NCI-H2029 (cell line): ENCODE measurements at regions not wholly inside any gene's neighbourhood (a gene's known extent, or its start where the extent isn't known, plus 50 kb on each side); places are given as distances from the start of the nearest gene placed in this dataset.

Experiments
- DNase-seq: peaks from one replicate; lab custom pipeline; 2025; lab: John Stamatoyannopoulos, UW

DNA sequence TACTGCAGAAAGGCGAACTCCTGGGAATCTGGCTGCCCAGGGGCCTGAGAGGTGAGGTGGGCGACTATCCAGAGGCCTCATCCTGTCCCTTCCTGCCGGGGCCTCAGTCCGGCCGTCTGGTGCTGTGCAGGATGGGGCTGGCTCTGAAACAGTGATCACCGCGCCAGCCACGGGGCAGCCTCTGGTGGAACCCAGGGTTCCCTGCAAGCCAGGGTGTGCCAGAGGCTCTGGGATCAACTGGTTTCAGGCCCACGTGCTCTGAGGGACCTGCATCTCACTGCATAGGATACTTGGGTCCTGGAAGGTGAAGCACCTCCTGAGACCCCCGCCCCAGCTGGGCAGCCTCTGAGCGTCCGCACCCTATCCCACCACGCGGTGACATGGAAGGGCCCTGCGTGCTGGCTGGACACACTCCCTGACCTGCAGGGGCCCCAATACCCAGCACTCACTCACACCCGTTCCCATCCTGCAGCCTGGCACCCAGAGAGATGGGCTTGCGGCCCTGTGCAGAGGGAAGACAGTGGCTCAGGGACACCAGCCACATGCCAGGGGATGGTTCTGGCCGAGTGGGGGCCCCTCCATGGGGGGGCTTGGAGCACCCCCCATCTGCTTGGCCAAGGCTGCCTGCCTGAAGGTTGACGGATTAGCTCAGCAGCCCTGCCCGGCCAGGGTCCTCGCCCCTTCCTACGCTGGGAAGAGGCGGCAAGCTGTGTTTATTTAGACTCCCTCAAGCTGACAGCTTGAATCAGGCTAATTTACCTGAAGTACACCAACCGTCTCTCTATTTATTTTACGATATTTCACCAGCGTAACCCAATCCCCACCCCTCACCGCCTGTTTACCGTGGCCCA, 64.3 kb upstream of the TTC34 start:
- DNase-seq: peak; percentile 23

DNA sequence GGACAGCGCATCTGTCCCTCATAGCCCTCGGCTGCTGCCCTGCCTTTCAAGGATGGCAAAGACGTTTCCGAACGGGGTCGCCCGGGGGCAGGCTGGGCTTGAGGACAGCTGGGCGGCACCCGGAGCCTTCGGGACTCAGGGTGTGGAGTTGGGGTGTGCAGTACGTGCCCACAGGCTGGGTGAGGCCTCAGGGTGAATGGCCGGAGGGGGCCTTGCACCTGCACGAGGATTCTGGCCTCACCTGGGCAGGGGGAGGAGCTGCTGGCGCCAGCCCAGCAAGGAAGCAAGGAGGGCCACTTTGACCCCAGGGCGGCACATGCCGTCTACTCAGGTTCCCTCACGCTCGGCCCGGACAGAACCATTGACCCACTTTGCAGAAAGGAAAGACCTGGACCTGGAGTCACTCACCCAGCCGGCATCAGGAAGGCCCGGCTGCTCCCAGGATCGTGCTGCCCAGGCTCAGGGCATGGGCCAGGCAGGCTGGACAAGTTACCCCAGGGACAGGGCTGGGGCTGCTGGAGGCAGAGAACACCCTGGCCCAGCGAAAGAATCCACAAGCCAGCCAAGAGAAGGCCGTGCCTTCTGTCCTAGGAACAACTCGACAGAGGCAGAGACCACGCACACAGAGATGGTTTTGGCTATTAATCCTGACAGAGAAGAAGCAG, 65.1 kb upstream of the TTC34 start:
- peak; percentile 13 for DNase-seq

DNA sequence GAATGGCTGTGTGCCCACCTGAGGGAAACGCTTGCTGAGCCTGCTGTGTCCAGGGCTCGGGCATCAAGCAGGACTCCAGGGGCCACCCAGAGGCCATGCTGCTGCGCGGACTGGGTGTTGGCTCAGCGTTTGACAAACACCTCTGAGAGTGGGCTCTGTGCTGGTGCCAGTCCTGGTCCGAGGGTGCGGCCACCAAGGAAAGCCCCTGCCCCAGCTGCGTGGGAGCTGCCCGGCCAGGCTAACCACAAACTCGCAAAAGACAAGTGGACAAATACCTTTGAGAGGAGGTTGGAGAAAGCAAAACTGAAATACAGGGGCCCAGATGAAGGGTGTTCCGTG, 65.6 kb upstream of the TTC34 start:
- no peak for DNase-seq

DNA sequence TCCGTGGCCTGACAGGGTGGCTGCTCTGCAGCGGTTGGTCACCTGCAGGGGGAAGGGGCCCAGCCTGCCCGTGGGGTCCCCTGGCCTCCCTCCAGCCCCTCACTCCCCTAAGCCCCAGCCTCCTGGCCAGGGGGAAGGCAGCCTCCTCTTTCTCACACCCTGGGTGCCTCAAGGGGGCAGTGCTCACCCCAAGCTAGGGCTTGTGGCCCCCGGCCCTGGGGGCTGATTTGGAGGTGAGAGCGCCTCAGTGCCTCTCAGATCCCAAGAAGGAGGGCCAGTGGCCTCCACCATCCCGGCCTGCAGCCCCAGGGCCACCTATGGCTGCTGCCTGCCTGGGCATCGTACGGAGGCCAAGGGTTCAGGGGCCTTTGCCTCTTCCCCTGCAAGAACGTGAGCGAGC, 66.4 kb upstream of the TTC34 start:
- DNase-seq: no peak

DNA sequence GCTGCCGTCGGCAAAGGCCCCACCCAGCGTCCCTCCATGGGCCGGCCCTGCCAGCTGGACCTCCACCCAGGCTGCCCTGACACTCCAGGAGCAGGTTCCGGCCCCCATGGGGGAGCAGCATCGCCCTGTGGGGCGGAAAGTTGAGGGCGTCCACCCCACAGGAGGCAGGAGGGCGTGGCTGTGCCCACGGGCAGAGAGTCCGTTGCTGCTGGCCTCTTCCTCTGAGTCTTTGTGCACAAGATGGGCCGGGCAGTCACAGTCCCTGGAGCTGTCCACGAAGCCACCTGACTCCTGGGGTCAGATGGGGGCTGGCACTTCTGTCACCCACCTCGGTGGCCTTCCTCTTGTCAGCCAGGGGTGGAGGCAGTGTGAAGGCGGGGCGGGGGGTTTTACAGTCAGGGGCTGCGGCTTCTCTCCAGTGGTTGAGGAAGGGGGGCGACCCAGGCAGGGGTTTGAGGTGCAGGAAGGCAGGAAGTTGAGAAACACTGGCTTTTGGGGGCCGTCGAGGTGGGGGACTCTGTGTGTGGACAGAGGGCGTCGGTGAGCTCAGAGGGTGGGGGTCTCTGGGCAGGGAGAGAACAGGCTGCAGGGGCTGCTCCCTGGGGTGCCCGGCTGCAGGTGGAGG, 67.2 kb upstream of the TTC34 start:
- DNase-seq: no peak

DNA sequence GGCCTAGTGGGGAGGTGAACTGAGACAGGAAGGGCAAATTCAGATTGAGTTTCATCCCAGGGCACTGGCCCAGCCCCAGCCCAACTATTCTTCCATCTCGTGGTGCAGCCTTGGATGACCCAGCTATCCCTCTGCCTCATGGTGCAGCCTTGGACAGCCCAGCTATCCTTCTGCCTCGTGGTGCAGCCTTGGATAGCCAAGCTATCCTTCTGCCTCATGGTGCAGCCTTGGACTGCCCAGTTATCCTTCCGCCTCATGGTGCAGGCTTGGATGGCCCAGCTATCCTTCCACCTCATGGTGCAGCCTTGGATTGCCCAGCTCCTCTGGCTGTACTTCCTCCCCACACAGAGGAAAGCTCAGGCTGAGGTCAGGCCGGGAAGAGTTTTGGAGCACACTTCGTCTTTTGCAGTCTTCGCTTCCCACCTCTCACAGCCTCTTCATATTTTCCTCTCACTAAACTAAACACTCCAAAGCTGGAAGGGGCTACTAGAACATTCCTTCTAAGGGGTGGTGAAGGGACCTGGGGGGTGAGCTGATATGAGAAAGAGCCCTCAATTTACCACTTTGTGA, 69.8 kb upstream of the TTC34 start:
- DNase-seq: no peak

DNA sequence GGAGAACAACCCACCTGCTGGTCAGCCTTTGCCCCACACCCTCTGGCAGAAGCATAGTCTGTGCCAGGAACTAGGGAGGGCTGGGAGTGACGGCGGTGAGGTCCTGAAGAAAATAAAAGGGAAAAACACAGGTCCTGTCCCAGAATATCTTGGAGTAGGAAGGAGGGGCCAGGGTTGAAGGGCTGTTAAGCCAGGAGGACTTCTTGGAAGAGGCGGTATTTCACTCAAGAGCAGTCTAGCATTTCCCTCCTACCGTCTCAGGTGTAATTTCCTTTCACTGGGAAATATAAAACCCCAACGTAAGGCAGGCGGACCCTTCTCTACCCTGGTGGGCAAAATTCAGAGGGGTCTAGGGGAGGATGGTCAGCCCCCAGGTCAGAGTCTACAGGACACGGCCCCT, 72.7 kb upstream of the TTC34 start:
- DNase-seq: no peak

DNA sequence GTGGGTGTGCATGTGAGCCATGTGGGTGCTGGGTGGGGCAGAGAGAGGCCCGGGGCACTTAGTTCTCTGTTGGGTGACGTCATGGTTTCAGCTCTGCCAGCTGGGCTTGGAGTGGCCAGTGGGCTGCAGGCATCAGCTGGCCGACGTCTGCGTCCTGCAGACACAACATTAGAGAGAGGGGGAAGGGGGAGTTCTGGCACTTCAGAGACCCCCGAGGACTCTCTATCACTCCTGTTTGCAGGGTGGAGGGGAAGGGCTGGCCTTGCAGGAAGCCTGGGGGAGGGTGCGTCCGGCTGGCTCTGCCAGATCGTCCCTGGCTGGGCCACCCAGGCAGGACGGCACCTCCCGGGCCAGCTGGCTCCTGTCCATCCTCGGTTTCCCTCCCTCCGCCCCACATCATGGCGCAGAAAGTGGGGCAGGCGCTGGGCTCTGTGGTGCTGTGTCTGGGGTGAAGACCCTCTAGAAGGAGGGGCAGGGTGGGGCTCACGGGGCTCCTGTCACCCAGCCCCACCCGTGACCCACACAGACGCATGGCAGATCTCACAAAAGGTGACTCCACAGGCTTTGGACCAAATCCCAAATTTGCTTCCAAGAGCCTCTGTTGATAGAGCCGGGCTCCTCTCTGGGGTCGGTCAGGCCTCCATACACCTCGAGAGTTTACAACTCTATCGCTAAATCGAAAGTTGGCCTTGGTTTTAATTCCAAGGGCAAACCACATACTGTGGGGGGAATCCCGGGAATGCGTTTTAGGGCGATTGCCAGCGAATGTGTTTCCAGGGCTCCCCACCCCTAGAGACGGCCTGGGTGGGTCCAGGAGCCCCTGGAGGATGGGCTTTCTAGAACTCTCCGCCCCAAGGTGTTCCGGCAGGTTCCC, 73.4 kb upstream of the TTC34 start:
- peak; percentile 5 for DNase-seq

DNA sequence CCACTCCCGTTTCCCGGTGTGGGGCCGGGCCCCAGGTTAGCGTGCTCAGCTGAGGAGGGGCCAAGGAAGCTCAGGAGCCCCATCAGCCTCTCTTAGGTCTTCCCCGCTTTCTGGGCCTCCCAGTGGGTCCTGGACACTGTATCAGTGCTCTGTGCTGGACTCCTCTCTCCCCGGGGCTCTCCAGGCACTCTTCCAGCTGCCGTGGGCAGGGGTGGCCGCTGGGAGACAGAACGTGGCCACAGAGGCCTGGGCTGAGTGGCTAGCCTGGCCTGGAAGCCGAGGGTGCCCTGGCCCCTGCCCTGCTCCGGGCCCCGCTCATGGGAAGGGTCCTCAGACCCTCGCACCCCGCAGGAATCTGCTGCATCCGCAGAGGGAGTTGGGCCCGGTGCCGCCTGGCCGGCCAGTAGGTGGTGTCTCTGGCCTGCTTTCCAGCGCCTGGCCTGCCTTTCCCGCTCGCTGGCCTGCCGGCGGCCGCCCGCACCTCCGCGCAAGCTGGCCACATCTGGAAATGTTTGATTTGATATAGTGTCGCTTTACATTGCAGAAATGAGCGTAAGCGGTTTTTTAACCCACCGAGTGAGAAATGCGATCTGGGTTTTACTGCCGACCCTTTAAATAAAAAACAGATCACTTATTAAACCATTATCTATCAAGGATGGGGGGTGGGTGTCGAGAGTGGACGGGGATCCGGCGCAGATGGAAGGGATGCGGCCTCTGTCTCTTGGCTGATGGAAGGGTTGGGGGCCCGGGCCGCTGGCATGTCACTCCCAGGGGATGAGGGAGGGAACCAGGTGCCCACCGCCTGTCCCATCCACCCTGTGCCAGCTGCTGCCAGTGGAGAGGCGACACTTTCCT, 74.4 kb upstream of the TTC34 start:
- no peak for DNase-seq

DNA sequence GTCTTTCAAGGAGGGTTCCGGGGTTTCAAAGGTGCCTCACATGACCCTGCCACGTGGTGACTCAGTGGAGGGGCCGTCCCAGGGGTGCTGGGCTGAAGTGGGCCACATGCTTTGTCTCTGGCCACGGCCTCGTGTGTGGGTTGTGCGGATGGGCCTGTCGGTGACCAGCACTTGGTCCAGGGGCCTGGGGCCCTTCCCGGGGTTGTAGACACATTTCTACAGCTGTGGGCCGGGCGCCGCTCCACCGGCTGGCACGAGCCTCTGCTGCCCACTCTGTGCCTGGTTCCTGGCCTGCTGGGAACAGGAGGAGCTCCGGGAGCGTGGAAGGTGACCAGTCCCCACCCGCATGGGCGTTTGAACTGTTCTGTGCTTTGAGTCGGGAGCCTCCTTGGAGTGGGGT, 75.4 kb upstream of the TTC34 start:
- DNase-seq: no peak

DNA sequence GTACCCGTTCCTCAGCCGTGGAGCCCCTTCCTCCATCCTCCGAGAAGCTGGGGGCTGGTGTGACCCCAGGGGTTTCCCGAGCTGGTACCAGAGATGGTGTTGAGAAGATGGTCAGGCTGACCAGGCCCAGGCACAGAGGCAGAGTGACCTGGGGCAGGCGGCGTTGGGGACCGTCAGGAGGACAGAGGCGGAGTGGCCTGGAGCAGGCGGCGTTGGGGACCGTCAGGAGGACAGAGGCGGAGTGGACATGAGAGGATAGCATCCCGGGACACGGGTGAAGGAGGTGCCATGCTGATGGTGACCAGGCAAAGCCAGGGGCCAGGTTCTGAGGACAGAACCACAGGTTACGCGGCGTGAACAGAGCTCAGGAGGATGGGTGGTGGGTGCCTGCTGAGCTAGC, 75.9 kb upstream of the TTC34 start:
- DNase-seq: no peak

DNA sequence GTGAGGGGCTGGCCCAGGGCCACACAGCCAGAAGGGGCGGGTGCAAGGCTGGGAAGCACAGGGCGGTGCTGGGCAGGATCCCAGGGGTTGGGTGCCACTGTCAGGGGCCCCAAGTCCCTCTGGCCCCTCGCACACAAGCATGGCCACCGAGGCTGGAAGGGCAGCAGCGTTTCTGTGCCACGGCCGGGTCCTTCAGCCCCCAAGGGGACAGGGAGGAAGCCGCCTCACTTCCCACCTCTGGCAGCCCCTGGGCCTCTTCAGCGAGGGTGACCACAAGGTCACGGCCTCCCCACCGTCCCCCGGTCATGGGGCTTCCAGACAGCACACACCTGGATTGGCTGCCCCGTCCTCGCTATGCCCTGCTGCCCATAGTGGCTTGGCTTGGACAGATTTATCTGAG, 77.1 kb upstream of the TTC34 start:
- no peak for DNase-seq

DNA sequence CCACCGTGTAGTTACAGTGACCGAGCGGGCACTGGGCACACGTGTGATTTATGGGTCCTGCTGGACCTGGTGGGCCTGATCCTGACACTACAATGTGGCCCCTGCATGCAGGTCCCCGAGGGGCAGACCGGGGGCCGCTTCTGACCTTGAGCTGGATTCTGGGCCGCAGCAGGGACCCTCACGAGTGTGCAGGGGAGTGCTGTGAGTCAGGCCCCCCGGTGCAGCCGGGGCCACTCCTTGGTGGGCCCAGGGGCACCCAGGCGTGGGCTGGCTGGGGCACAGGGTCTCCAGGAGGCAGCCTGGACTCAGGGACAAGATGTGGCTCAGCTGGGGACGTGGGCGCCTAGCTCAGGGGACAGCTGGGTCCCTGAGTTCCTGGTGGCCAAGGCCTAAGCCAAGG, 77.5 kb upstream of the TTC34 start:
- DNase-seq: no peak

DNA sequence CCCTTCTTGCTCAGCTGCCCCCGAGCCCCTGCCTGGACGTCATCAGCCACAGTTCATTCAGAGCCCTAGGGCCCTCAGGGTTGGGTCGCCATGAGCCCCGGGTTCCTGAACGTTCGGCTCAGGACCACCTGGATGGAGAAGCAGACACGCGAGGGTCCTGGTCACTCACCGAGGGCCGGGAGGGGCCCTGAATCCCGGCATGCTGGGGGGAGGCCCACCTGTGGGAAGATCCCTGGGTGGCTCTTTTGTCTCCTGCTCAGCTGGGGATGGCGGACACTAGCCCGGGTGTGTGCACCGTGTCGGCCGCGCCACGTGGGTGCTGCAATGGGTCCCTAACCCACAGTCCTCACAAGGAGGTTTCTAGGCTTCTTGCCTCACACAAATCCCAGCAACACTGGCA, 78.1 kb upstream of the TTC34 start:
- no peak for DNase-seq

DNA sequence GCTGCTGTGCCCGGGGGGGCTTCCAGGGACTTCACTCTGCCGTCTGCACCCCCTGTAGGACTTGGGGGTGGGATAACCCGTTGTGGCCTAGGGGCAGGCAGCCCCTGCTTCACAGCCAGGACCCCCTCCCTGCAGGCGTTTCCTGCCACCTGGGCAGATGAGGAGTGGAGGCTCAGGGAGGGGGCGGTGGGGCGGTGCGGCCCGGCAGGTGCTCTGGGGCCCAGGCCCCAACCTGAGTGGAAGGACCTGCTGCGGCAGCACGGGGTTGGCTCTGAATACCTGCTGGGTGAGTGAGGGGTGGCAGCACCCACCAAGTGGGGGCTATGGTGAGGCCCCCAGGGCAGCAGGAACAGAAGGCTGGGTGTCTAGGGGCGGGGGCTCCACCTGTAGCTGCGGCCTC, 78.6 kb upstream of the TTC34 start:
- DNase-seq: no peak

DNA sequence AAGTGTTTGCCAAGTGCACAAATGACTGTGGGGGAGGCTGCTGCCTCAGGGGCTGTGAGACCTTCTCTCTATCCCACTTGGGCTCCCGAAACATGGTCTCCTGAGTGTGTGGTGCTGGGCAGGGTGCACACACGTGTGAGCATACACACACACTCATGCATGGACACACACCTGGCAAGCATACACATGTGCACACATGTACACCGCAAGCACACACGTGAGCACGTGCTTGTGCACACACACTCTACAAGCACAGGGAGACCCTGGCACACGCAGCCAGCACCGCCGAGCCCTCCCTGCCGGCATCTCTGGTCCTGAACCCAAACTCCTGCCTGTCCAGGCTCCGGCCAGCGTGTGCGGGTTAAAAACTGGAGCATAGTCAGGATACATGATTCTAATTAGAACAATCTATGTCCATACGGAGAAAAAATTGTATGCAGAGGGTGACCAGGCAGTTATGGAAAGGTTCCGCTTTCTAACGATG, 79.4 kb upstream of the TTC34 start:
- no peak for DNase-seq

DNA sequence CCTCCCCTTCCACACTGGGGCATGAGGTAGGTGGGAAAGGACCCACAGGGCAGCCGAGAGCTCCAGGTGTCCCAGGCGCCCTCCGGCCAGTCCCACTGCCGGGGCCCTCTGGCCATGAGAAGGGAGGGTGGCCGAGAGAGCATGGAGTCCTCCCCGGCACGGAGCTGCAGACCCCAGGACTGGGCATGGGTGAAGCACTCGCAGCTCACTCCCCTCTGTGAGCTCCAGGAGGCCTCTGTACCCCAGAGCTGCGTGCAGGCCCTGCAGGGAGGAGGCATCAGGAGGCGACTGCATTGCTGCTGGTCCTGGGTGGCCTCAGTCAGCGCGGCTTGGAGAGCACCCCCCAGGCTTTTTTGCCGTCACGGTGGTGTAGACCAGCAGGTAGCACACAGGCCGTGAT, 80.1 kb upstream of the TTC34 start:
- DNase-seq: no peak

DNA sequence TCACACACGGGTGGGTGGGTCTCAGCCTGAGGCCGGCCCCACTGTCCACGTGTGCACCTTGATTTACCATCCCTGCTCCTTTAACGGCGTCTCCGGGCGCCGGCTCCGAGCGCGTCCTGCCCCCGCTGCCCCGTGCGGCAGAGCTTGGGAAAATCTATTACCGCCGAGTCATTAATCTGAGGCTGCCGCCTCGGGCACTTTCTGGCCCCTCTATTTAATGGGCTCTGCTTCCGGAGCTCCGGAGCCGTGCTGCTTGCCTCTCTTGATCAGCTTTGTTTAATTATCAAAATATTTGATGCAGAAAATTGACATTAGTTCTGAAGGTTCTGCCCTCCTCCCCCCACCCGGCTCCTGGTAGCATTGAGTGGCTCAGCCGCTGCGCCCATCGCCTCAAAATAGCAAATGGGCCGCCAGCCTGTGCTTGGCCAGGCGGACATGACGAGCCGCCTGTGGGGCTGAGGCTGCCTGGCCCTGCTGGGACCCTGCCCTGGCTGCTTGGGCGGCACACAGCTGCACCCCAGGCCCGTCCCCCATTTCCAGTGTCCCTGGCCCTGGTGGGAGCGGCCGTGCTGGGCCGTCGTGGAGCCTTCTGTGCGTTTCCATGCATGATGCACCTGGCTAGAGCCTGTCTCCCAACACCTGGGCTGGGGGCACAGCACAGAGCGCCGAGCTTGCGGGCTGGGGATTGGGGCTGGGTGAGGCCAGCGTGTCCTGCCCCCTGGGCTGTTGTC, 81.6 kb upstream of the TTC34 start:
- DNase-seq: no peak

DNA sequence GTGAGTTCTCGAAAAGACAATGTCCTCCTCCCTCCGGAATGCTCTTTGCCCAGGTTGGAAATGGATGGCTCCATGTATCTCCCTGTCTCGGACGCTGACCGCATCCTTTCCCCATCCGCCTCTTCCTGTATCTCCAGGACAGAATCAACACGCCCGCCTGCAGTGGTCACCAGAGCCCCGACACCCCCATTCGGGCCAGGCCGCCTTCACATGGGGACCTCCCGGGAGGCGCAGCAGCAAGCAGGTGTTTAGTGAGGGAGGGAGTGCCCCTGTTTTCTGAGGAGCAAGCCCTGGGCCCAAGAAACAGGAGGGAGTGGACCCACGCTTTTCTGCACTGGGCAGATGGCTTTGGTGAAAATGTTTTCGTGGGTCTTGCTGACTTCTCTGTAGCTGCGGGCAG, 83.5 kb upstream of the TTC34 start:
- DNase-seq: no peak

DNA sequence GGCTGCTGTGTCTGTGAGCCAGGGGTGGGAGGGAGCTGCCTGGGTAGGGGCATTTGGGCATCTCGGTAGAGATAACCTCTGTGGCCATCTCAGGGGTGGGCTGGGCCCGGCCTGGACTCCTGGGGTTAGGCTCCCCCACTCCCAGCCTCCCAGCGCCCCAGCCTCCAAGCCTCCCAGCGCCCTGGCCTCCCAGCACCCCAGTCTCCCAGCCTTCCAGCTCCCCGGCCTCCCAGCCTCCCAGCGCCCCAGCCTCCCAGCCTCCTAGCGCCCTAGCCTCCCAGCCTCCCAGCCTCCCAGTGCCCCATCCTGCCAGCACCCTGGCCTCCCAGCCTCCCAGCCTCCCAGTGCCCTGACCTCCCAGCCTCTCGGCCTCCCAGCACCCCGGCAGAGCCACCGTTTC, 85.1 kb upstream of the TTC34 start:
- DNase-seq: no peak
